ENCODE measurements at regions not wholly inside any gene's neighbourhood (a gene's known extent, or its start where the extent isn't known, plus 50 kb on each side); places are given as distances from the start of the nearest gene placed in this dataset.

DNA sequence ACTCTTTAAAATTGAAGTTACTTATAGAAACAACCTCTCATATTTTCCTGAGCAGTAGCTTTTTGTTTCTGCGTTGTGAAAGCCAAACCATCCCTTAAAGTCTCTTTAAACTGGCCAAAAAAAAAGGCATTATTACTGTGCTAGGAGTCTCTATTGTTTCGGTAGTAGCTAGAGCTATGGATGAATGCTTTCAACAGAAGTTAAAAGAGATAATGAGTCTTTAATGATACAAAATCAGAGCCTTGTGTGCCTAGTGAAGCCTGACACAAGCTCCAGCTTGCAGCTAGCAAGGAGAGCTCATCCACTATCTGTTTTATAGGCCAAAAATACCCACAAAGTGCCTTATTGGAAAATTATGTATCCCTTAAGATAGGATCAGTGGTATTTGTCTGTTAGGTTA lies 360.4 kb upstream of the CDIN1 start:
- TF ChIP-seq, protein P1, sequence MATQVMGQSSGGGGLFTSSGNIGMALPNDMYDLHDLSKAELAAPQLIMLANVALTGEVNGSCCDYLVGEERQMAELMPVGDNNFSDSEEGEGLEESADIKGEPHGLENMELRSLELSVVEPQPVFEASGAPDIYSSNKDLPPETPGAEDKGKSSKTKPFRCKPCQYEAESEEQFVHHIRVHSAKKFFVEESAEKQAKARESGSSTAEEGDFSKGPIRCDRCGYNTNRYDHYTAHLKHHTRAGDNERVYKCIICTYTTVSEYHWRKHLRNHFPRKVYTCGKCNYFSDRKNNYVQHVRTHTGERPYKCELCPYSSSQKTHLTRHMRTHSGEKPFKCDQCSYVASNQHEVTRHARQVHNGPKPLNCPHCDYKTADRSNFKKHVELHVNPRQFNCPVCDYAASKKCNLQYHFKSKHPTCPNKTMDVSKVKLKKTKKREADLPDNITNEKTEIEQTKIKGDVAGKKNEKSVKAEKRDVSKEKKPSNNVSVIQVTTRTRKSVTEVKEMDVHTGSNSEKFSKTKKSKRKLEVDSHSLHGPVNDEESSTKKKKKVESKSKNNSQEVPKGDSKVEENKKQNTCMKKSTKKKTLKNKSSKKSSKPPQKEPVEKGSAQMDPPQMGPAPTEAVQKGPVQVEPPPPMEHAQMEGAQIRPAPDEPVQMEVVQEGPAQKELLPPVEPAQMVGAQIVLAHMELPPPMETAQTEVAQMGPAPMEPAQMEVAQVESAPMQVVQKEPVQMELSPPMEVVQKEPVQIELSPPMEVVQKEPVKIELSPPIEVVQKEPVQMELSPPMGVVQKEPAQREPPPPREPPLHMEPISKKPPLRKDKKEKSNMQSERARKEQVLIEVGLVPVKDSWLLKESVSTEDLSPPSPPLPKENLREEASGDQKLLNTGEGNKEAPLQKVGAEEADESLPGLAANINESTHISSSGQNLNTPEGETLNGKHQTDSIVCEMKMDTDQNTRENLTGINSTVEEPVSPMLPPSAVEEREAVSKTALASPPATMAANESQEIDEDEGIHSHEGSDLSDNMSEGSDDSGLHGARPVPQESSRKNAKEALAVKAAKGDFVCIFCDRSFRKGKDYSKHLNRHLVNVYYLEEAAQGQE (IDR thresholded peaks at IDR 0.05; ENCODE audit: insufficient read depth in 1 of 2, low read depth in 2 of 2, low read length in 2 of 2): no peak
- TF ChIP-seq POLR2AphosphoS5 (IDR thresholded peaks at IDR 0.05; ENCODE audit: low read depth, low read length) (no peak), TAF1 (IDR thresholded peaks at IDR 0.05; ENCODE audit: borderline replicate concordance, insufficient read depth, low read length) (no peak), SIN3A (IDR thresholded peaks at IDR 0.05; ENCODE audit: borderline replicate concordance, insufficient read depth, low read length) (no peak)
